Astrocyte (in vitro differentiated cells and primary cell): ENCODE measurements at regions not wholly inside any gene's neighbourhood (a gene's known extent, or its start where the extent isn't known, plus 50 kb on each side); places are given as distances from the start of the nearest gene placed in this dataset.

Experiments
- DNase-seq: peaks from one replicate; pipeline ENCODE4 v3.0.0-alpha.2; 2010; ENCODE audit warnings: low read depth
- FAIRE-seq: peaks from 2 replicates; lab custom pipeline; 2011; peaks lifted over from hg19 to GRCh38; lab: Jason Lieb, UNC
- H2AFZ ChIP-seq: 2 replicates; pipeline ENCODE4 v1.6.0; 2012; ENCODE audit warnings: low read depth, low read length, inconsistent platforms
- H3K27ac ChIP-seq: 2 replicates; pipeline ENCODE4 v1.5.1; 2011; ENCODE audit warnings: low read depth, low read length, inconsistent platforms
- H3K27me3 ChIP-seq: 2 replicates; pipeline ENCODE4 v1.6.0; 2011; ENCODE audit warnings: low read length, inconsistent platforms; ENCODE audit not compliant: insufficient read depth
- H3K36me3 ChIP-seq: 2 replicates; pipeline ENCODE4 v1.5.1; 2011; ENCODE audit warnings: low read length, inconsistent platforms; ENCODE audit not compliant: insufficient read depth
- H3K4me1 ChIP-seq: 2 replicates; pipeline ENCODE4 v1.5.1; 2011; ENCODE audit warnings: low read length, inconsistent platforms; ENCODE audit not compliant: insufficient read depth
- H3K4me2 ChIP-seq: 2 replicates; pipeline ENCODE4 v1.6.0; 2012; ENCODE audit warnings: low read length, inconsistent platforms
- H3K4me3 ChIP-seq: 2 replicates; pipeline ENCODE4 v1.5.1; 2011; ENCODE audit warnings: low read depth, mild to moderate bottlenecking, low read length, inconsistent platforms; ENCODE audit not compliant: insufficient read depth
- H3K79me2 ChIP-seq: 2 replicates; pipeline ENCODE4 v1.6.0; 2012; ENCODE audit warnings: mild to moderate bottlenecking, low read length, inconsistent platforms; ENCODE audit not compliant: insufficient read depth
- H3K9ac ChIP-seq: 2 replicates; pipeline ENCODE4 v1.6.0; 2012; ENCODE audit warnings: mild to moderate bottlenecking, low read length, inconsistent platforms
- H3K9me3 ChIP-seq: 2 replicates; pipeline ENCODE4 v1.5.1; 2012; ENCODE audit warnings: low read depth, mild to moderate bottlenecking, low read length, inconsistent platforms; ENCODE audit not compliant: insufficient read depth
- H4K20me1 ChIP-seq: 2 replicates; pipeline ENCODE4 v1.6.0; 2012; ENCODE audit warnings: low read length, inconsistent platforms; ENCODE audit not compliant: insufficient read depth
- H3K27ac Mint-ChIP-seq: one replicate; pipeline ENCODE4 v1.8.0; 2021; ENCODE audit warnings: mild to moderate bottlenecking, mixed read lengths; ENCODE audit not compliant: unreplicated experiment
- H3K27me3 Mint-ChIP-seq: one replicate; pipeline ENCODE4 v1.8.0; 2021; ENCODE audit warnings: low read depth, mixed read lengths; ENCODE audit not compliant: unreplicated experiment
- H3K36me3 Mint-ChIP-seq: one replicate; pipeline ENCODE4 v1.8.0; 2021; ENCODE audit warnings: low read depth, mixed read lengths; ENCODE audit not compliant: unreplicated experiment
- H3K4me1 Mint-ChIP-seq: one replicate; pipeline ENCODE4 v1.8.0; 2021; ENCODE audit warnings: low read depth, mixed read lengths; ENCODE audit not compliant: unreplicated experiment
- H3K4me3 Mint-ChIP-seq: one replicate; pipeline ENCODE4 v1.8.0; 2021; ENCODE audit warnings: mild to moderate bottlenecking, moderate library complexity, mixed read lengths; ENCODE audit not compliant: unreplicated experiment
- H3K9me3 Mint-ChIP-seq: one replicate; pipeline ENCODE4 v1.8.0; 2021; ENCODE audit warnings: mild to moderate bottlenecking, mixed read lengths; ENCODE audit not compliant: unreplicated experiment
- EZH2 ChIP-seq: IDR thresholded peaks from 2 replicates; pipeline ENCODE4 v1.6.1; 2012; ENCODE audit warnings: mild to moderate bottlenecking, low read length, inconsistent platforms; ENCODE audit not compliant: insufficient read depth
- TF ChIP-seq, protein P1 (sequence below): IDR thresholded peaks from 2 replicates; pipeline ENCODE4 v1.5.1; 2011; ENCODE audit warnings: low read depth, mild to moderate bottlenecking, inconsistent platforms, low read length, moderate library complexity; ENCODE audit not compliant: insufficient read depth

DNA sequence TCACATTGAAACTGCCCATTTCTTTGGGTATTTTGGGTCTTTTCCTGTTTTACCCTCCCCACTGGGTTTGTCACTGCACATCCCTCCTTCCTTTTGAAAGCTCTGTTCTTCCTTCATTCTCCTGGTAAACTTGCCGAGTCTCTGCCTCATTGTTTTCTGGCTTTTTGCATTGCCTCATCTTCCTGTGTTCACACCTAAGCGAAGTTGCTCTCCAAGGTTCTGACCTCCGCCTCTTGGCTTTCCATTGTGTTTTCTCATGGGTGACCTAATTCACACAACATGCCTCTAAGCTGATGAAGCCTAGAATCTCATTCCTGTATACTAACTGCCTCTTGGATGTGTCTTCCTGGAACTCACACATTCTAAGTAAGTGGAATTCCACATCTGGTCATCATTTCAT lies 1096.1 kb upstream of the EEF2KMT start:
- Histone ChIP-seq H3K79me2 (no peaks in the 10 kb centered on the region), H3K27me3 (no peaks in the 10 kb centered on the region), H3K4me3 (no peak overlapping the region), H2AFZ (no peak overlapping the region), H3K4me2 (no peak overlapping the region), H3K9ac (no peak overlapping the region), H3K27ac (no peak overlapping the region), H3K36me3 (no peaks in the 10 kb centered on the region), H3K4me1 (no peaks in the 10 kb centered on the region), H4K20me1 (no peaks in the 10 kb centered on the region), H3K9me3 (no peaks in the 10 kb centered on the region)
- H3K4me3 Mint-ChIP-seq = no peak overlapping the region
- peaks cover 8% of the 10 kb centered on the region for H3K4me1 Mint-ChIP-seq
- DNase-seq (peak; percentile 14), FAIRE-seq (no peak)
- peaks cover 2% of the 10 kb centered on the region for H3K27me3 Mint-ChIP-seq
- TF ChIP-seq, protein P1, sequence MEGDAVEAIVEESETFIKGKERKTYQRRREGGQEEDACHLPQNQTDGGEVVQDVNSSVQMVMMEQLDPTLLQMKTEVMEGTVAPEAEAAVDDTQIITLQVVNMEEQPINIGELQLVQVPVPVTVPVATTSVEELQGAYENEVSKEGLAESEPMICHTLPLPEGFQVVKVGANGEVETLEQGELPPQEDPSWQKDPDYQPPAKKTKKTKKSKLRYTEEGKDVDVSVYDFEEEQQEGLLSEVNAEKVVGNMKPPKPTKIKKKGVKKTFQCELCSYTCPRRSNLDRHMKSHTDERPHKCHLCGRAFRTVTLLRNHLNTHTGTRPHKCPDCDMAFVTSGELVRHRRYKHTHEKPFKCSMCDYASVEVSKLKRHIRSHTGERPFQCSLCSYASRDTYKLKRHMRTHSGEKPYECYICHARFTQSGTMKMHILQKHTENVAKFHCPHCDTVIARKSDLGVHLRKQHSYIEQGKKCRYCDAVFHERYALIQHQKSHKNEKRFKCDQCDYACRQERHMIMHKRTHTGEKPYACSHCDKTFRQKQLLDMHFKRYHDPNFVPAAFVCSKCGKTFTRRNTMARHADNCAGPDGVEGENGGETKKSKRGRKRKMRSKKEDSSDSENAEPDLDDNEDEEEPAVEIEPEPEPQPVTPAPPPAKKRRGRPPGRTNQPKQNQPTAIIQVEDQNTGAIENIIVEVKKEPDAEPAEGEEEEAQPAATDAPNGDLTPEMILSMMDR = no peak
- no peak for TF ChIP-seq EZH2
- H3K27ac Mint-ChIP-seq = no peak overlapping the region
- H3K36me3 Mint-ChIP-seq = no peaks in the 10 kb centered on the region
- H3K9me3 Mint-ChIP-seq = peaks cover 2% of the 10 kb centered on the region

- no peaks in the 10 kb centered on the region for H3K36me3 ChIP-seq
- no peak overlapping the region for H3K27ac Mint-ChIP-seq
- no peaks in the 10 kb centered on the region for H3K79me2 ChIP-seq
- H2AFZ ChIP-seq = no peak overlapping the region
- peaks cover 2% of the 10 kb centered on the region for H3K27me3 Mint-ChIP-seq
- DNase-seq (no peak), FAIRE-seq (no peak)
- no peak overlapping the region for H3K4me3 ChIP-seq
- no peaks in the 10 kb centered on the region for H4K20me1 ChIP-seq
- H3K4me1 Mint-ChIP-seq = peaks cover 2% of the 10 kb centered on the region
- no peaks in the 10 kb centered on the region for H3K4me1 ChIP-seq
- TF ChIP-seq EZH2 = no peak
- TF ChIP-seq, protein P1 = no peak
- H3K9me3 ChIP-seq = no peaks in the 10 kb centered on the region
- peaks cover 2% of the 10 kb centered on the region for H3K9me3 Mint-ChIP-seq
- no peaks in the 10 kb centered on the region for H3K36me3 Mint-ChIP-seq
- no peak overlapping the region for H3K9ac ChIP-seq
- H3K4me3 Mint-ChIP-seq = no peak overlapping the region
- H3K27me3 ChIP-seq = no peaks in the 10 kb centered on the region
- H3K4me2 ChIP-seq = no peak overlapping the region
- H3K27ac ChIP-seq = no peak overlapping the region
Measured at GRCh38 chr16:6192984-6193383, 1095.4 kb upstream of the EEF2KMT start.

DNA sequence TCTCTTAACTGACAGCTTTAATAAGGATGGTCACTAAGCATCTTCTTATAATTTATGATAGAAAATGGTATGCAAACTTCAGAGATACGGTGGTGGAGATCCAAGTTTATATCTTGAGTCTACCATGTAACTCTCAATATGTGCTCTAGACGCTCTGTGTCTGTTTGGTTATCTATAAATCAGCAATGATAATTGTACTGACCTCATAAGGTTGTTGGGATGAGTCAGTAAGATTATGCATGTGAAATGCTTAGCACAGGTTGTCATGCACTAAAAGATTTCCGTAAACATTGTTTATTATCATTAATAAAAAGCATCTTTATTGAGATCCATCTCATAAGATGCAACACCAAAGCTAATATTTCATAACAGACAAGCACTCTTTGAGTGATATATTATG lies 1094.9 kb upstream of the EEF2KMT start:
- TF ChIP-seq EZH2 = no peak
- Histone ChIP-seq H2AFZ (no peak overlapping the region), H3K4me1 (no peaks in the 10 kb centered on the region), H3K4me3 (no peak overlapping the region), H3K27ac (no peak overlapping the region), H3K79me2 (no peaks in the 10 kb centered on the region), H4K20me1 (no peaks in the 10 kb centered on the region), H3K9ac (no peak overlapping the region), H3K4me2 (no peak overlapping the region), H3K36me3 (no peaks in the 10 kb centered on the region), H3K27me3 (no peaks in the 10 kb centered on the region), H3K9me3 (no peaks in the 10 kb centered on the region)
- DNase-seq (no peak), FAIRE-seq (no peak)
- Mint-ChIP-seq H3K9me3 (peaks cover 2% of the 10 kb centered on the region), H3K36me3 (no peaks in the 10 kb centered on the region), H3K27me3 (peaks cover 2% of the 10 kb centered on the region), H3K27ac (no peak overlapping the region), H3K4me3 (no peak overlapping the region), H3K4me1 (no peaks in the 10 kb centered on the region)
